Mucosa of descending colon (tissue), 3 donors: ENCODE measurements at regions not wholly inside any gene's neighbourhood (a gene's known extent, or its start where the extent isn't known, plus 50 kb on each side); places are given as distances from the start of the nearest gene placed in this dataset.

Source experiments
- ATAC-seq: fragments of 200-7000 bp; cut with Tn5 transposase; one replicate; pipeline ENCODE4 v1.9.1; 2020; ENCODE audit warnings: mild to moderate bottlenecking, moderate library complexity
- DNase-seq, 3 donors: peaks; one replicate each; pipeline ENCODE4 v3.0.0-alpha.2; 2020
- H3K36me3 ChIP-seq: fragments of 200-600 bp; one replicate; pipeline ENCODE4 v1.8.0; 2021; ENCODE audit warnings: low read depth, mild to moderate bottlenecking
- H3K4me1 ChIP-seq: fragments of 200-600 bp; one replicate; pipeline ENCODE4 v1.8.0; 2021; ENCODE audit warnings: low read depth, mild to moderate bottlenecking
- H3K4me3 ChIP-seq: fragments of 200-600 bp; one replicate; pipeline ENCODE4 v1.8.0; 2021; ENCODE audit warnings: mild to moderate bottlenecking
- H3K9me3 ChIP-seq: fragments of 200-600 bp; one replicate; pipeline ENCODE4 v1.8.0; 2021; ENCODE audit warnings: mild to moderate bottlenecking
- intact Hi-C, 2 donors: fragments of 100-400 bp; cut with DNase I in 1 of 2; cut with micrococcal nuclease in 1 of 2; formaldehyde crosslinking; loops; one replicate each; pipeline versions ENCODE4 v1.11.0 to v1.11.1; 2022; cut with DNase I, micrococcal nuclease
- TF ChIP-seq, protein P1 (sequence below): fragments of 200-600 bp; IDR thresholded peaks from one replicate; pipeline ENCODE4 v1.8.0; 2022; ENCODE audit warnings: antibody characterized with exemption, mild to moderate bottlenecking
- donor health status: DM: no; HTN: no; CAD: no; lungs with moderate emphysema.
- donor health status: DM: no; HTN: no; CAD: no.
- donor health status: DM: no; HTN: yes; CAD: no.

DNA sequence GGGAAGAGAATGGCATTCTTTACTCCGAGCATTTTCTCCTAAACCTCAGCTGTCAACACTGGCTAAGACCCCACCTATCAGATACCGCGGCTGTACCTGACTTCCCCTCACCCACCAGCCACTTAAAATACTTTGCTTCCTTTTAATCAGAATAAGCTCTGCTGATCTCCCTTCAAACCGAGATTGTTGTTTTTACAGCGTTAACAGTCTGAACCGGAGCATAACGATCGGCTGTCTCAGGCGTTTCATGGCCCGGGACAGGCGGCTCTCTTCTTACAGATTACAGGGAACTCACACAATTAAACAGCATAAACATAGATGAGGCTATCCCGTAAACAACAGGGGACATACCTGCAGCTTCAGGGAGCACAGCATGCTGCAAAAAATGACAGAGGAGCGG, 174.3 kb upstream of the RNF32 start:
- H3K36me3 ChIP-seq, result no peaks in the 10 kb centered on the region
- H3K4me3 ChIP-seq, result no peak overlapping the region
- TF ChIP-seq, protein P1, sequence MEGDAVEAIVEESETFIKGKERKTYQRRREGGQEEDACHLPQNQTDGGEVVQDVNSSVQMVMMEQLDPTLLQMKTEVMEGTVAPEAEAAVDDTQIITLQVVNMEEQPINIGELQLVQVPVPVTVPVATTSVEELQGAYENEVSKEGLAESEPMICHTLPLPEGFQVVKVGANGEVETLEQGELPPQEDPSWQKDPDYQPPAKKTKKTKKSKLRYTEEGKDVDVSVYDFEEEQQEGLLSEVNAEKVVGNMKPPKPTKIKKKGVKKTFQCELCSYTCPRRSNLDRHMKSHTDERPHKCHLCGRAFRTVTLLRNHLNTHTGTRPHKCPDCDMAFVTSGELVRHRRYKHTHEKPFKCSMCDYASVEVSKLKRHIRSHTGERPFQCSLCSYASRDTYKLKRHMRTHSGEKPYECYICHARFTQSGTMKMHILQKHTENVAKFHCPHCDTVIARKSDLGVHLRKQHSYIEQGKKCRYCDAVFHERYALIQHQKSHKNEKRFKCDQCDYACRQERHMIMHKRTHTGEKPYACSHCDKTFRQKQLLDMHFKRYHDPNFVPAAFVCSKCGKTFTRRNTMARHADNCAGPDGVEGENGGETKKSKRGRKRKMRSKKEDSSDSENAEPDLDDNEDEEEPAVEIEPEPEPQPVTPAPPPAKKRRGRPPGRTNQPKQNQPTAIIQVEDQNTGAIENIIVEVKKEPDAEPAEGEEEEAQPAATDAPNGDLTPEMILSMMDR, result no peak
- DNase-seq, result no peak
- H3K4me1 ChIP-seq, result peaks cover under 1% of the 10 kb centered on the region
- no peaks in the 10 kb centered on the region for H3K9me3 ChIP-seq
- intact Hi-C loops, result no loop called here
- no peak for ATAC-seq

DNA sequence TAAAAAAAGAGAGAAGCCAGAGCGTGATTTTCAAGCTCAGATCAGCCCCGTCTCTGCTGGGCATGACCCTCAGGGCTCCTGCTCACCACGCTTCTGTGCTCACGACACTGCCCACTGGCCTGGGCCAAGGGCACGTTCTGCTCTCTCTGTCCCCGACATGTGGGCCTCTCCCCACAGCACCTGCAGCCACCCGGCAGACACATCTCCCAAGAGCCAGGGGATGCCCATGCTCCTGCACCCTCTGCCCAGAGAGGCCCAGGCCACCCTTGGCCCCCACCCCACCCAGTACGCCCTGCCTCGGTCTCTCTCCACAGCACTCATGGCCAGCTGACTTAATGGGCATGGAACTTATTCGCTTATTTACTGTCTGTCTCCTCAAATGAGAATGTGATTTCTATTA, 175.4 kb upstream of the RNF32 start:
- intact Hi-C loops, result no loop called here

GRCh38 chr7:156464339-156464738, 176.2 kb upstream of the RNF32 start:
- intact Hi-C loops, result no loop called here
- ATAC-seq (no peak), DNase-seq (no peak)
- no peak overlapping the region for H3K4me3 ChIP-seq
- no peaks in the 10 kb centered on the region for H3K9me3 ChIP-seq
- TF ChIP-seq, protein P1, result no peak
- peaks cover 5% of the 10 kb centered on the region for H3K4me1 ChIP-seq
- no peaks in the 10 kb centered on the region for H3K36me3 ChIP-seq

More for the DNA sequence above, 175.4 kb upstream of the RNF32 start:
- TF ChIP-seq, protein P1, result no peak
- Histone ChIP-seq H3K4me1 (peaks cover 5% of the 10 kb centered on the region), H3K4me3 (no peak overlapping the region), H3K9me3 (no peaks in the 10 kb centered on the region), H3K36me3 (no peaks in the 10 kb centered on the region)
- no peak for DNase-seq
- no peak for ATAC-seq

GRCh38 chr7:156463280-156463679, 177.3 kb upstream of the RNF32 start:
- H3K4me3 ChIP-seq, result no peak overlapping the region
- no peak for ATAC-seq

DNA sequence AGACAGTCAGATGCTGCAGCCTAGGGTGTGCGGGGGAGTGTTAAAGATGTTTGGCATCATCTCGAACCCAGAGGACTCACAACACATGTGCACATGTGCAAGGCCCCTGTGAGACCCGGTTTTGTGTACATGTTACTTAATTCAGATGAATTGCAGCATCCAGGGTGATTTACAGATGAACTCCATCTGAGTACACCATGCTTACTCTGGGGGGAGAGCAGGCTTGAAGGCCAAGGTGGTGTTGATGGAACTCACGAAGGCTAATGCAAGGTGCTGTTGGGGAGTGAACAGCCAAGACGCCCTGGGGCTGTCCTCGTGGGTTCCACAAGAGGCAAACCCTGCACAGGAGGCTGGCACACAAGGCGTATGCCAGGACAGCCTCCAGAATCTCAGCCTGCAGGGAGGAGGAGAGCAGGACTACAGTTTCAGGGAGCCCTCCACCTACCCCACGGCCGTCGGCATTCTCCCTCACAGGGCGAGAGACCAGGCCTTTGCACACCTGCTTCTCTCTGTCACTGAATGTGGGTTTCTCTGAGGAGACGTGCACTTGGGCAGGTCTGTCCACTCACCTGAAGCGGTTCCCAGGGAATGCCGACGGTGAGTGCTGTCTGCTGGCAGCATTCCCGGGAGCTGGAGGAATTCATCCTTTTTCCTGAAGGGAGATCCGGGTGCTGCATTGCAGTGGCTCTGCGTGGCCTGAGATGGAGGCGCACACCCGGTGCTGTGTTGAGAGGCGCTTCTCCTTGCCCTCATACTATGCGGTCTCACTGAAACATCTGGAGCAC, 178.5 kb upstream of the RNF32 start:
- no peaks in the 10 kb centered on the region for H3K36me3 ChIP-seq
- intact Hi-C loops, result no loop called here
- ATAC-seq (no peak), DNase-seq (no peak)
- peaks cover 5% of the 10 kb centered on the region for H3K4me1 ChIP-seq
- H3K9me3 ChIP-seq, result no peaks in the 10 kb centered on the region
- H3K4me3 ChIP-seq, result no peak overlapping the region
- TF ChIP-seq, protein P1, result no peak

More at GRCh38 chr7:156463280-156463679, 177.3 kb upstream of the RNF32 start:
- DNase-seq, result no peak
- H3K36me3 ChIP-seq, result no peaks in the 10 kb centered on the region
- peaks cover 5% of the 10 kb centered on the region for H3K4me1 ChIP-seq
- intact Hi-C loops, result no loop called here
- H3K9me3 ChIP-seq, result no peaks in the 10 kb centered on the region
- TF ChIP-seq, protein P1, result no peak
